ENCODE measurements at regions not wholly inside any gene's neighbourhood (a gene's known extent, or its start where the extent isn't known, plus 50 kb on each side); places are given as distances from the start of the nearest gene placed in this dataset.

DNA sequence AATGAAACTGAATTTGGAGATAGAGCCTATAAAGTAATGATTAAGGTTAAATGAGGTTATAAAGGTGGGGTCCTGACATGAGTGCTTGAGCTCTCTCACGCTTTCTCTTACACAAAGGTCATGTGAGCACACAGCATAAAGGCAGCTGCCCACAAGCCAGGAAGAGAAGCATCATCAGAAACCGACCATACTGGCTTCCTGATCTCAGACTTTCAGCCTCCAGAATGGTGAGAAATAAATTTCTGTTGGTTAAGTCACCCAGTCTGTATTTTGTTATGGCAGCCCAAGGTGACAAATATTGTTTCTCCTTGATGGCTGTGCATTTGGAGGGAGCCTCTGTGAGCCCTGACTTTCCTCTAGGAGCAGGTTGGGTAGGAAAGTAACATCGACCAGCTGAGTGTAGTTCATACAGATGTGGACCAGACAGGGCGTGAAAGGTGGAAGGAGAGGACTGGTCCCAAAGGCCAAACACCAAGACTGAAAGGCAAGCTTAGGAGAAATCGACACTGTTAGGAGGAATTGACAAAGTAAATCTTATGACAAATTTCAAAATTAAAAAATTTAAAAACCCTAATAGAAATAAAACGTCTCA, 97.6 kb upstream of the SLC38A2 start:
- DNase-seq (ENCODE audit: low spot score) = no peak

- no peak for DNase-seq (ENCODE audit: low spot score)
These were observed 96.2 kb upstream of the SLC38A2 start for GRCh38 chr12:46468813-46469212.

GRCh38 chr12:46468160-46468559, 95.6 kb upstream of the SLC38A2 start:
- no peak for DNase-seq (ENCODE audit: low spot score)

- DNase-seq (ENCODE audit: low spot score) = no peak
These were observed 92.7 kb upstream of the SLC38A2 start for GRCh38 chr12:46465307-46465706.

DNA sequence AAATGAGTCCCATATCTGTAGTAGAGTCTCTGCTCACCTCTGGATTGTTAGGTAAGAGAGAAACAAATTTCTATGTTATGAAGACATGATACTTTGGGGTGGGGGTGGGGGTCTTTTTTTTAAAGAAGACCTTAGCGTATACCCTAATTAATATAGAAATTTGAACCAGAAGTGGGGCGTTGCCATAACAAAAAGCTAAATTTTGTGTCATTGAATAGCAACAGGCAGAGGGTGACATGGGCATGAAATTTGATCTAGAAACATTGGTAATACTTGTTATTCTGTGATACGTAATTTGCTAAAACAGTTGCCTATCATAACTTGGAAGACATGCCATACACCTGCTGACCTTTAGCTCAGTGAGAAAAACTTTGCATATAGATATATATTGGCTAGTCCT, 92.3 kb upstream of the SLC38A2 start:
- DNase-seq (ENCODE audit: low spot score) = no peak

GRCh38 chr12:46462641-46463355, 90.2 kb upstream of the SLC38A2 start:
- DNase-seq (ENCODE audit: low spot score) = no peak

DNA sequence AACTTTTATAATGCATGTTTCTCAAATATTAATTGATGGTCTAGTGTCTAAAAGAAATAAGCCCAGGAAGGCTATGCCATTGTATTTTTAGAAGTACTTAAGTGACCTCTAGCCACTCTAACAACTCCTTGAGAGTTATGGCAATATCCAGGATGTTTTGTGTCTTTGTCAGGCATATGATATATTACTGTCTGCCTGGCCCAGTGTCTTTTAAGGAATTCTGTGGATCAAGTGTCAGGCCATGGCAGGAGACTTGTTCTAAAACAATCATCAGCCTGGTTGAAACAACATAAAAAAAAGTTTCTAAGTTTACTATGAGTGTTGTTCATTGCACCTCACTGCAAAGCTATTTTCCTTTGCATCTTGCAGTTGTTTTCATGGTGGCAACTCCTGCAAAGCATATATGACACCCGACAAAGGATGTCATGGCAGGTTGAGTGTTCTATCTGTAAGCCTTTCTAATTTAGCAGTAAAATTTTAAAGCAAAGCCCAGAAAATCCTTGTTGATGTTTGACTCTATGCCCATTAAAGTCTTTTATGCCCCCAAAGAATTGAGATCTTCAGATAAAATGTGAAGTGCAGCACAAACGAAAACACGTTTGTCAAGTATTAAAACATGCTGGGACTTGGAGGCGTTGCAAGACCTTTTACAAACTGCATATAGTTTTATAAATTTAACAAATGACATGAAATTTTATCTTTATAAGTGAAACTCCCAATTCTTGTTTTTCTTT, 89.5 kb upstream of the SLC38A2 start:
- no peak for DNase-seq (ENCODE audit: low spot score)

GRCh38 chr12:46461459-46461858, 88.9 kb upstream of the SLC38A2 start:
- DNase-seq (ENCODE audit: low spot score) = no peak

DNA sequence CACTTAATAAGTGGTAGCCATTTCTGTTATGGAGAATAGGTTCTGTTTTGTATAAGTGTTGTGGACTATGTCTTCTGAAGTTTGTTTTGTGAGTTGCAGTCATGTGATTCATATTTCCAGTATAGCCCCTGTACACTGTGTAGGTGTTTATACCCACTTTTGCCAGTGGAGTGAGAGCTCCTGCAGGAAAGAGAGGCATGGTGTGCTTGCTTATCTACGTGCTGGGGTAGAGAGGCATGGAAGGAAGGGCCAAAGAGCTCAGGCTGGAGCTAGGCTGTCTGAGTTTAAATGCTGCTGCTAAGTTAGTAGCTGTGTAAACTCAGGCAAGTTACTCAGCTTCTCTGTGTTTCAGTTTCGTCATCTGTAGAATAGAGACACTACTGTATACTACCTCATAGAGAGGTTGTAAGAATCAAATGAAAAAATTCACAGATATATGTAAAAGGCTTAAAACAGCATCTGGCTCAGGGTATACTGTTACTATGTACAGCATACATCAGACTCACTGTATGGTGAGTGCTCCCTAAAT, 88.2 kb upstream of the SLC38A2 start:
- DNase-seq (ENCODE audit: low spot score) = no peak

DNA sequence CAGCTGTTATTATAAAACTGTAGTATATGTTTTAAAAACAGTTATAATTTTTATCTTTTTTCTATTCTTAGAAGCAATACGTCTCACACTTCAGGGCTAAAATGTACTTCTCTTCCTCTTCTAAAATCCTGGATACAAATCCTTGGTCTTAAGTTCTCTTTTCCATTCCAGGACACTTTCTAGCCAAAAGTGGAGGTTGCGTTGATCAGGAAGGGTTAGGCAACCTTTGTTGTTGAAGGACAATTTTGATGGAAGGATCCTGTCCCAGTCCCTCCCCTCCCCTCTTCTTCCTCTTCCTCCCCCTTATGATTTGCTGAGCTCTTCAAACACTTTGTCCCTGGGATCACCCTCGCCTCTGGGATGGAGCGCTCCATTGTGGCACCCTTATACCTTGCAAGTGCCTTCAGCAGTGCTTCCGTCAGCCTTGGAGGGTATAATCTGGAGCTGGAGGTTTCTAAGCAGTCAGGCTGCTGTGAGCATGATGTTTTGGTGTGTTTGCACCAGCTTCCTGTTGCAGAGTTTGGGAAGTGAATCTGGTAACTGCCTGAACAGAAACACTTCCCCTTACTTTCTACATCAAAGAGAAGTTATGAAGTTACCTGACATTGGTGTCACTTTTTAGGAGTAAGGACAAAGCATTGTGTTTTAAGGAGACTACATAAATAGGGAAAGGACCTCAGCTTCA, 87.4 kb upstream of the SLC38A2 start:
- no peak for DNase-seq (ENCODE audit: low spot score)

- no peak for DNase-seq (ENCODE audit: low spot score)
These were observed 86.5 kb upstream of the SLC38A2 start for GRCh38 chr12:46459111-46459510.

DNA sequence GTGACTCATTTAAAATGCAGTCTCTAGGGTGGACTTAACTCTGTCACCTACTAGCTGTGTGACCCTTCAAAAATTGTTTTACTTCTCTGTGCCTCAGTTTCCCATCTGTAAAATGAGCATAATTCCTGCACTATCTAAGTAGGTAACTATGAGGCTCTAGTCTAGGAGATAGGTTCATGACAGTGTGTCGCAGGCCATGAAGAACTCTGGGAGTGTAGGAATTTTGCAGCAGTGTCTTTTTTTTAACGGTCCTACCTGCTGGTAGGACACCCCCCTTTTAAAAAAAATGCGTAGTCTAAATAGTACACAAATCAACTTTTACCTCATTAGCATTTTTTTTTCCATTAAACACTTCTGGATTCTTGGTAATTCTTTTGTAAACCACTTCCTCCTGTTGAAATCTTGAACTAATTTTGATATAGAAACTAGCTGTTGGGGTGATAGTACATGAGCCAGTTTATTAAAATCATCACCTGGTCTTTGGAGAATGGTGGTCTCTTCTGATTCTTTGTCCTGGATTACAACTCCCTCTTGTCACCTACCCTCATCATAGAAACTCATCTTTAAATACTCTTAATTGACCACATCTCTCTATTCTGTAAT, 86.0 kb upstream of the SLC38A2 start:
- DNase-seq (ENCODE audit: low spot score) = no peak

- no peak for DNase-seq (ENCODE audit: low spot score)
These were observed 85.4 kb upstream of the SLC38A2 start for GRCh38 chr12:46457958-46458357.

GRCh38 chr12:46456356-46457334, 84.1 kb upstream of the SLC38A2 start:
- DNase-seq (ENCODE audit: low spot score) = no peak

GRCh38 chr12:46455648-46456352, 83.2 kb upstream of the SLC38A2 start:
- DNase-seq (ENCODE audit: low spot score) = peak; percentile 40

GRCh38 chr12:46454981-46455380, 82.4 kb upstream of the SLC38A2 start:
- no peak for DNase-seq (ENCODE audit: low spot score)

GRCh38 chr12:46453428-46453827, 80.9 kb upstream of the SLC38A2 start:
- DNase-seq (ENCODE audit: low spot score) = no peak

DNA sequence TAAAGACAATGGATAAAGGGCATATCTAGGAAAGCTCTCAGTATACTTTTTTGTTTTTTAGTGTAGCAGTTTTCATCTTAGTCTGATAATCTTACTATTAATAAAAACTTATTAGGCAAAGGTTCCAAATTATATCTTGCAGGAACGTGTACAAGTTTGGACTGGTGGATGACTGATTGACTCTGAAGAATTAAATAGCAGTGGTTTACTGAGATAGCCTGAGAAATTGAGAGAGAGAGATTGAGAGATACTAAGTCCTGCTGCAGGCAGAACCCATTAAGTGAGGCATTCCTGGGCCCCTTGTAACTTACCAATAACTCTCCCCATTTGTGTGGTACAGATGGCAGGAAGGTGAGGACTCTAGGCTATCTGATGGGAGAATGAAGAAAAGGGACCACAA, 80.2 kb upstream of the SLC38A2 start:
- DNase-seq (ENCODE audit: low spot score) = no peak

GRCh38 chr12:46452061-46452615, 79.6 kb upstream of the SLC38A2 start:
- no peak for DNase-seq (ENCODE audit: low spot score)

All from iPS-NIHi11 (cell line).